D721Med (cell line): ENCODE measurements at regions not wholly inside any gene's neighbourhood (a gene's known extent, or its start where the extent isn't known, plus 50 kb on each side); places are given as distances from the start of the nearest gene placed in this dataset.
"Not testable (repeated sequence)": the region's sequence is repeated elsewhere in the genome, so short reads cannot be mapped to it uniquely, and the experiment has no call there.

Experiments
- DNase-seq: peaks from one replicate; pipeline ENCODE4 v3.0.0; 2011; ENCODE audit warnings: low spot score; ENCODE audit not compliant: insufficient read length
- FAIRE-seq: peaks from 2 replicates; lab custom pipeline; 2011; peaks lifted over from hg19 to GRCh38; lab: Jason Lieb, UNC
- CTCF ChIP-seq: IDR thresholded peaks from 2 replicates; pipeline ENCODE4 v1.5.1; 2012; ENCODE audit warnings: mild to moderate bottlenecking, control low read depth; ENCODE audit not compliant: insufficient read depth; ENCODE audit errors: missing control alignments

GRCh38 chr5:85951707-85952210, 666.0 kb upstream of the COX7C start:
- FAIRE-seq (no peak), DNase-seq (no peak)
- TF ChIP-seq CTCF, result no peak

- TF ChIP-seq CTCF, result no peak
- FAIRE-seq (no peak), DNase-seq (no peak)
Measured at GRCh38 chr5:85952680-85953079, 665.1 kb upstream of the COX7C start.

- no peak for DNase-seq
- no peak for TF ChIP-seq CTCF
- no peak for FAIRE-seq
Measured at GRCh38 chr5:85967681-85968080, 650.1 kb upstream of the COX7C start.

- TF ChIP-seq CTCF, result no peak
- DNase-seq (no peak), FAIRE-seq (no peak)
Measured at GRCh38 chr5:85972539-85972938, 645.2 kb upstream of the COX7C start.

- no peak for TF ChIP-seq CTCF
- FAIRE-seq, result no peak
- DNase-seq, result no peak
Measured at GRCh38 chr5:85985167-85985566, 632.6 kb upstream of the COX7C start.

- DNase-seq (no peak), FAIRE-seq (no peak)
Measured at GRCh38 chr5:85990998-85991397, 626.7 kb upstream of the COX7C start.

GRCh38 chr5:85994653-85995052, 623.1 kb upstream of the COX7C start:
- DNase-seq, FAIRE-seq: not testable (repeated sequence)

More at GRCh38 chr5:85990998-85991397, 626.7 kb upstream of the COX7C start:
- no peak for TF ChIP-seq CTCF

GRCh38 chr5:85998656-85999055, 619.1 kb upstream of the COX7C start:
- no peak for TF ChIP-seq CTCF
- DNase-seq (no peak), FAIRE-seq (no peak)
